GM19397 (cell line): ENCODE measurements at regions not wholly inside any gene's neighbourhood (a gene's known extent, or its start where the extent isn't known, plus 50 kb on each side); places are given as distances from the start of the nearest gene placed in this dataset.

Experiments used
- ATAC-seq: cut with Tn5 transposase; IDR thresholded peaks from one replicate; pipeline ENCODE4 v1.9.1; 2021; ENCODE audit warnings: mild to moderate bottlenecking, moderate library complexity; ENCODE audit not compliant: unreplicated experiment

GRCh38 chr1:181423301-181423918, 59.9 kb upstream of the CACNA1E start:
- no peak for ATAC-seq

GRCh38 chr1:181424786-181425403, 58.4 kb upstream of the CACNA1E start:
- ATAC-seq = peak; percentile 53

- ATAC-seq = no peak
Observed at GRCh38 chr1:181425566-181425965, 57.8 kb upstream of the CACNA1E start.

GRCh38 chr1:181429462-181429861, 53.9 kb upstream of the CACNA1E start:
- no peak for ATAC-seq

- no peak for ATAC-seq
Observed at GRCh38 chr1:181430015-181430885, 53.1 kb upstream of the CACNA1E start.
